Activated CD8-positive, alpha-beta T cell treated with anti-CD3 and anti-CD28 coated beads, Interleukin-2, amount 10 ng/mL, durations not matched to agents 7 days and 5 days (primary cell): ENCODE measurements at regions not wholly inside any gene's neighbourhood (a gene's known extent, or its start where the extent isn't known, plus 50 kb on each side); places are given as distances from the start of the nearest gene placed in this dataset.
"Not testable (repeated sequence)": the region's sequence is repeated elsewhere in the genome, so short reads cannot be mapped to it uniquely, and the experiment has no call there.

ENCODE experiments used
- ATAC-seq: fragments of 150-1000 bp; cut with Tn5 transposase; one replicate; pipeline ENCODE4 v1.10.0; 2021; ENCODE audit warnings: moderate library complexity
- CTCF ChIA-PET: fragments of 350-600 bp; sonication (Branson Sonifier 250); formaldehyde crosslinking; loops from one replicate; lab custom pipeline; 2021; ENCODE audit warnings: antibody characterized with exemption; lab: Charles Lee
- POLR2A ChIA-PET: fragments of 350-600 bp; sonication (Branson Sonifier 250); formaldehyde crosslinking; loops from one replicate; lab custom pipeline; 2021; ENCODE audit warnings: antibody characterized with exemption; lab: Charles Lee
- DNase-seq: peaks from one replicate; pipeline ENCODE4 v3.0.0-alpha.2; 2020
- H3K27ac Mint-ChIP-seq: one replicate; pipeline ENCODE4 v1.8.0; 2021; ENCODE audit warnings: mild to moderate bottlenecking, mixed read lengths
- H3K27me3 Mint-ChIP-seq: one replicate; pipeline ENCODE4 v1.8.0; 2021; ENCODE audit warnings: low read depth, mixed read lengths
- H3K36me3 Mint-ChIP-seq: one replicate; pipeline ENCODE4 v1.8.0; 2021; ENCODE audit warnings: low read depth, mixed read lengths
- H3K4me1 Mint-ChIP-seq: one replicate; pipeline ENCODE4 v1.8.0; 2021; ENCODE audit warnings: low read depth, mixed read lengths
- H3K4me3 Mint-ChIP-seq: one replicate; pipeline ENCODE4 v1.8.0; 2021; ENCODE audit warnings: mild to moderate bottlenecking, mixed read lengths
- H3K9me3 Mint-ChIP-seq: one replicate; pipeline ENCODE4 v1.8.0; 2022; ENCODE audit warnings: mixed read lengths; ENCODE audit not compliant: insufficient read depth

DNA sequence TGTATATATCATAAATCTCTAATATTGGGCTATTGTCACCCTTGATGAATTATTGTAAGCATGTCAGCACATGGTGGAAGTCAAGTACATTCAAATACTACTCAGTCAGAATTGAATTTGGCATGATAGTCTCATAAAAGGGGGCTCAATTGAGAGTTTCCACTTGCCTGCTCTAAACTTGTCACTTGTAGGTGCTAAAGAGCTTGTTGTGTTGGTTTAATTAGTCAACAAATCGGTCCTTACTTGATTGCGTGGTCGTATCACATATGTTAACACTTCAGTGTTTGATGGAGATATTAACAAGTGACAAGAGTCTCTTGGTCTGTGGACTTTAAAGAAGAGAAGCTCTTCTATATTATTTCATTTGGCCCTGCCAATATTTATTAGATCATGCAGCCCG is 81.1 kb downstream of the NKX2-1 start:
- ChIA-PET POLR2A (no interaction called here), CTCF (no interaction called here)
- Mint-ChIP-seq H3K27ac (no peak overlapping the region), H3K4me3 (no peak overlapping the region), H3K27me3 (peaks cover 8% of the 10 kb centered on the region), H3K9me3 (no peaks in the 10 kb centered on the region), H3K36me3 (no peaks in the 10 kb centered on the region), H3K4me1 (no peaks in the 10 kb centered on the region)
- no peak for DNase-seq
- no peak for ATAC-seq

DNA sequence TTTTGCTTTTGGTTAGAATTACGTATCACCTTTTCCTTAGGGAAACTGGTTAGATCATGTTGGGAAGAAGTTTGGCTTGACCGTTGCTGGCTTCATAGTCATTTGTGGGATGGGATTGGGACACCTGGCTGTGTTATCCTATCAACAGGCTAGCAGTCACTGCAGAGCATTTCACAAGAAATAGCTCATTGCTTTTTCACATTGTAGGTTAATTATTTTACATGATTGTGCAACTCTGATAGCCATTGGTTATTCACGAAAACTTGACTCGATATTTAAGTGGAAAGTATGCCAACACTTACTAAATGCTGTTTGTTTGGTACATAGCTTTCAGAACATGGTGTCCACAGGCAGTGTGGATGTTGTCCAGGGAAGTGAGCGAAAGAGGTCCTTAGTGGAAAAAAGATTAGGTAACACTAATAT is 89.4 kb downstream of the NKX2-1 start:
- H3K4me3 Mint-ChIP-seq = no peak overlapping the region
- CTCF ChIA-PET = no interaction called here
- no peak for DNase-seq
- no peaks in the 10 kb centered on the region for H3K9me3 Mint-ChIP-seq
- no peaks in the 10 kb centered on the region for H3K36me3 Mint-ChIP-seq
- no peak for ATAC-seq
- H3K27me3 Mint-ChIP-seq = no peaks in the 10 kb centered on the region
- no peaks in the 10 kb centered on the region for H3K4me1 Mint-ChIP-seq
- no peak overlapping the region for H3K27ac Mint-ChIP-seq
- POLR2A ChIA-PET = no interaction called here

DNA sequence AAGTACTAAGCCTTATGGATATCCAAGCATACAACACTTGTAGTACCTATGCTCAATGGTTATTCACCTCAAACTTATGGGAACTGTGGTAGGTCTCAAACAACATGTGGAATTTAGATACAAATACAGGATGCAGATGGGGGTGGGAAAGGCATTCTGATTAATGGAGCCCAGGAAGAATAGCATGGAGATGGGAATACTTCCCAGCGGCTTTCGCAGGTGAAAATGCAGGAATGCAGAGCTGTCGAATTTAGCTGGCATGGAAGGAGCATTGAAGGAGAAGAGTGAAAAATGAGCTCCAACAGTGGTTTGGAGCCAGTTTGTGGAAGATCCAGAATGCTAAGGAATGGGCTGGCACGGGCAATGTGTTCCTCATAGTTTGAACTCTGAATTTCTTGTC is 89.9 kb downstream of the NKX2-1 start:
- Mint-ChIP-seq H3K27me3 (no peaks in the 10 kb centered on the region), H3K36me3 (no peaks in the 10 kb centered on the region), H3K4me3 (no peak overlapping the region), H3K9me3 (no peaks in the 10 kb centered on the region), H3K27ac (no peak overlapping the region), H3K4me1 (no peaks in the 10 kb centered on the region)
- ChIA-PET POLR2A (no interaction called here), CTCF (no interaction called here)
- ATAC-seq (no peak), DNase-seq (no peak)

DNA sequence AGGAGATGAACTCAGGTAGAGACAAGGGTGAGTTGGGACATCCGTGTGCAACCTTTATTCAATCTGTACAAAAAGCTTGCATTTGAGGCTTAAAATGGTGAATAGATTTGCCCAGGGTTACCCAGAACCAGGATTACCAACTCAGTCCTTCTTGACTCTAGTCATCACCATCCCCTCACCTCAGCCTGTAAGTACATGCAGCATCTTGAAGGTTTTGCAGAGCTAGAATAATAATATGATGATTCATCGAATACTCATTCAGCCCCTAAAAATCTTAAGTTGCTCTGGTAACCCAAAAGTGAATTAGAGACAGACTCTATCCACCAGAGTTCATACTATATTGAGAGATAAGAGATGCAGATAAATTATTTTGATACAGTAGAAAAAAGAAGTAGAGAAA is 90.3 kb downstream of the NKX2-1 start:
- Mint-ChIP-seq H3K4me1 (no peaks in the 10 kb centered on the region), H3K27me3 (no peaks in the 10 kb centered on the region), H3K27ac (no peak overlapping the region), H3K4me3 (no peak overlapping the region), H3K9me3 (no peaks in the 10 kb centered on the region), H3K36me3 (no peaks in the 10 kb centered on the region)
- ATAC-seq (no peak), DNase-seq (no peak)
- POLR2A ChIA-PET = no interaction called here
- CTCF ChIA-PET = no interaction called here

DNA sequence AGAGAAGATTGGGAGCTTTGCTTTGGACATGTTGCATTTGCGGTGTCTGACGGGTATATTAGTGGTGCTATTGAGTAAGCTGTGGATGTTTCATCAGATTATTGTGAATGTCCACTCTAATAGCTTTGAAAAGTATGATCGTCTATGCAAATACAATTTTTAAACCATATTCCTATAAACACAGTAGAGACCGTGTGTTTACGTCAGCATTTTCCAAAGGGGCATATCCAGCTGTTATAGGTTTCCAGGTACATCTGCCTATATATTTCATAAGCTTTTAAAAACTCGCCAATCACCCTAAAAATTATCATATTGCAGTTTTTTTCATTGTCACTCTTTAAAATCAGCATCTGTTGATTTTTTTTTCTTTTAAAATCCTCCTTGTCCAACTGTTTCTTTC is 91.7 kb downstream of the NKX2-1 start:
- POLR2A ChIA-PET = interaction anchor here (0.6 kb wide), 1 partner anchor 88 kb away, joined by 3 read pairs; no protein-coding TSS in a partner anchor
- Mint-ChIP-seq H3K27ac (no peak overlapping the region), H3K4me3 (no peak overlapping the region), H3K4me1 (no peaks in the 10 kb centered on the region), H3K9me3 (no peaks in the 10 kb centered on the region), H3K36me3 (no peaks in the 10 kb centered on the region), H3K27me3 (no peaks in the 10 kb centered on the region)
- CTCF ChIA-PET = no interaction called here
- ATAC-seq (no peak), DNase-seq (no peak)

GRCh38 chr14:36426836-36427235 is 93.2 kb downstream of the NKX2-1 start:
- no peaks in the 10 kb centered on the region for H3K36me3 Mint-ChIP-seq

GRCh38 chr14:36426113-36426512 is 93.9 kb downstream of the NKX2-1 start:
- no peak for DNase-seq
- Mint-ChIP-seq H3K4me3 (no peak overlapping the region), H3K36me3 (no peaks in the 10 kb centered on the region), H3K27me3 (no peaks in the 10 kb centered on the region), H3K4me1 (no peaks in the 10 kb centered on the region), H3K9me3 (no peaks in the 10 kb centered on the region), H3K27ac (no peak overlapping the region)
- CTCF ChIA-PET = interaction anchor here (0.6 kb wide), 1 partner anchor 43 kb away, joined by 4 read pairs; no protein-coding TSS in a partner anchor
- POLR2A ChIA-PET = no interaction called here
- no peak for ATAC-seq

More at GRCh38 chr14:36426836-36427235, 93.2 kb downstream of the NKX2-1 start:
- no peaks in the 10 kb centered on the region for H3K27me3 Mint-ChIP-seq
- CTCF ChIA-PET = no interaction called here
- H3K27ac Mint-ChIP-seq = no peak overlapping the region
- POLR2A ChIA-PET = no interaction called here
- ATAC-seq (no peak), DNase-seq (no peak)
- no peaks in the 10 kb centered on the region for H3K9me3 Mint-ChIP-seq
- H3K4me1 Mint-ChIP-seq = no peaks in the 10 kb centered on the region
- H3K4me3 Mint-ChIP-seq = no peak overlapping the region

GRCh38 chr14:36424478-36425102 is 95.4 kb downstream of the NKX2-1 start:
- Mint-ChIP-seq H3K36me3 (no peaks in the 10 kb centered on the region), H3K4me3 (no peak overlapping the region), H3K27me3 (no peaks in the 10 kb centered on the region), H3K4me1 (no peaks in the 10 kb centered on the region), H3K9me3 (no peaks in the 10 kb centered on the region), H3K27ac (no peak overlapping the region)
- no peak for DNase-seq
- no peak for ATAC-seq
- POLR2A ChIA-PET = no interaction called here
- CTCF ChIA-PET = no interaction called here

DNA sequence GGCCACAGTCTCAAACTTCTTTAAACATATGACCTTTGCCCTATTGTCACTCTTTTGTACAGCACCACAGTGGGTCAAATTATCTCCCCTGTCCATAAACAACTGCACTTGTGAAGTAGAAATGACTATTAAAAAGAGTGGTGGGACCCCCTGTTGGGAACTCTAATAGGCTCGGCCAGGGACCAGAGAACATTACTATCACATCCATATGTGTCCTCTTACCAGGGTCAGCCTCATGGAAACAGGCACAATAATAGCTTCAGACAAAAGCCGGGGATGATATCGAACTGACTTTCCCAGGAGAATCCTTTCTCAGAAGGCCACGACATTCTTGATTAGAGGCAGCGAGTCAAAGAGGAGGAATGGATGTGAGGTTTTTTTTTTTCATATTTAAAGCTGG is 96.6 kb downstream of the NKX2-1 start:
- Mint-ChIP-seq H3K36me3 (no peaks in the 10 kb centered on the region), H3K4me1 (no peaks in the 10 kb centered on the region), H3K27ac (no peak overlapping the region), H3K9me3 (no peaks in the 10 kb centered on the region), H3K27me3 (no peaks in the 10 kb centered on the region), H3K4me3 (no peak overlapping the region)
- DNase-seq (no peak), ATAC-seq (no peak)
- CTCF ChIA-PET = no interaction called here
- POLR2A ChIA-PET = no interaction called here

DNA sequence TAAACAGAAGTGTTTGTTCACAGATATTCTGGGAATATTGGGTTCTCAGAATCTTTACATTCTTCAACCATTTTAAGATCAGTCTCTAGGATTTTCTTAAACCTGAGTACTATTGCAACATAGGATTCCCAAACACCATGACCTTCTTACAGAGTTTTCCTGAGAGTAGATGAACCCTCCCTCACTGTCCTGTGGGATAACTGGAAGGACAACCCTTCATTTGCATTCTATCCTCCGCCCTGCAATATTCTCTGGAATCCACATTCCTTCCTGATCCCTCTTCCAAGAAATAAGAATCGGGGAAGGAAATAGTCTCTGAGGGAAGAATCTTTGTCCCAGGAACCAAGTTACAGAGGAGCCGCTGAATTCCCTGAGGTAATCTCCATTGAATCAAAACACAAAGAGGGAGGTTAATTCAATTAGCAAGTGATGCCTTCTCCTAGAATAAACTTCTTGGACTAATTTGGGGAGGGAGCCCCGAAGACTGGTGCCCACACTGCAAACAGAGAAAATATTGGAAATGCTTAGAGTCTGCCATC is 99.8 kb upstream of the MBIP start:
- DNase-seq = no peak
- no peaks in the 10 kb centered on the region for H3K4me1 Mint-ChIP-seq
- no peak overlapping the region for H3K4me3 Mint-ChIP-seq
- POLR2A ChIA-PET = no interaction called here
- ATAC-seq = no peak
- CTCF ChIA-PET = no interaction called here
- no peaks in the 10 kb centered on the region for H3K36me3 Mint-ChIP-seq
- H3K27ac Mint-ChIP-seq = no peak overlapping the region
- no peaks in the 10 kb centered on the region for H3K27me3 Mint-ChIP-seq
- H3K9me3 Mint-ChIP-seq = no peaks in the 10 kb centered on the region

GRCh38 chr14:36418937-36419336 is 98.5 kb upstream of the MBIP start:
- Mint-ChIP-seq H3K4me3 (no peak overlapping the region), H3K27ac (no peak overlapping the region), H3K36me3 (no peaks in the 10 kb centered on the region), H3K4me1 (no peaks in the 10 kb centered on the region), H3K27me3 (no peaks in the 10 kb centered on the region), H3K9me3 (no peaks in the 10 kb centered on the region)
- DNase-seq = no peak
- ATAC-seq = no peak
- ChIA-PET POLR2A (no interaction called here), CTCF (no interaction called here)

DNA sequence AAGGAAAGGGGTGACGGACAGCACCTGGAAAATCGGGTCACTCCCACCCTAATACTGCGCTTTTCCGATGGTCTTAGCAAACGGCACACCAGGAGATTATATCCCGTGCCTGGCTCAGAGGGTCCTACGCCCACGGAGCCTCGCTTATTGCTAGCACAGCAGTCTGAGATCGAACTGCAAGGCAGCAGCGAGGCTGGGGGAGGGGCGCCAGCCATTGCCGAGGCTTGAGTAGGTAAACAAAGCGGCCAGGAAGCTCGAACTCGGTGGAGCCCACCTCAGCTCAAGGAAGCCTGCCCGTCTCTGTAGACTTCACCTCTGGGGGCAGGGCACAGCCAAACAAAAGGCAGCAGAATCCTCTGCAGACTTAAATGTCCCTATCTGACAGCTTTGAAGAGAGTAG is 91.5 kb upstream of the MBIP start:
- H3K4me3 Mint-ChIP-seq, ATAC-seq, DNase-seq, H3K36me3 Mint-ChIP-seq, H3K27me3 Mint-ChIP-seq, CTCF ChIA-PET, POLR2A ChIA-PET, H3K27ac Mint-ChIP-seq, H3K9me3 Mint-ChIP-seq, H3K4me1 Mint-ChIP-seq: not testable (repeated sequence)

DNA sequence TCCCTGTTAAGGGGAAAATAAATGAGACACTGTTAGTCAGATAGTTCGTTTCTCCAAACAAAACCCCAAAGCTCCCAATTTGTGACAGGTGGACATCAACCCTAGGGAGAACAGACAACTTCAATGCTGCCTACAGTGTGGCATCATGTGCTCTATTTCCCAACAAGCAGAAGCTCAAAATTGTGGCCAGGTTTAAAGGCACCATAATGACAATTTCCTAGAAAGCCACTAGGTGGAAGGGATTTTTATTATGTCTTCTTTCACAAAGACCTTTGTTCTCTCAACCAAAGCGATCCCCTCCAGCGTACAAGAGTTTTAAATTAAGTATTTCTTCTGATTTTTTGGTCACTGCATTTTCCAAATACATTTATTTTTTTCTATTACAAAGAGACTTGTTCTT is 88.0 kb upstream of the MBIP start:
- H3K9me3 Mint-ChIP-seq = peaks cover 4% of the 10 kb centered on the region
- H3K36me3 Mint-ChIP-seq = no peaks in the 10 kb centered on the region
- ChIA-PET POLR2A (no interaction called here), CTCF (no interaction called here)
- ATAC-seq (no peak), DNase-seq (no peak)
- H3K4me1 Mint-ChIP-seq = no peaks in the 10 kb centered on the region
- no peak overlapping the region for H3K27ac Mint-ChIP-seq
- no peaks in the 10 kb centered on the region for H3K27me3 Mint-ChIP-seq
- H3K4me3 Mint-ChIP-seq = no peak overlapping the region
